ENCODE measurements at regions not wholly inside any gene's neighbourhood (a gene's known extent, or its start where the extent isn't known, plus 50 kb on each side); places are given as distances from the start of the nearest gene placed in this dataset.
"Not testable (repeated sequence)": the region's sequence is repeated elsewhere in the genome, so short reads cannot be mapped to it uniquely, and the experiment has no call there.

DNA sequence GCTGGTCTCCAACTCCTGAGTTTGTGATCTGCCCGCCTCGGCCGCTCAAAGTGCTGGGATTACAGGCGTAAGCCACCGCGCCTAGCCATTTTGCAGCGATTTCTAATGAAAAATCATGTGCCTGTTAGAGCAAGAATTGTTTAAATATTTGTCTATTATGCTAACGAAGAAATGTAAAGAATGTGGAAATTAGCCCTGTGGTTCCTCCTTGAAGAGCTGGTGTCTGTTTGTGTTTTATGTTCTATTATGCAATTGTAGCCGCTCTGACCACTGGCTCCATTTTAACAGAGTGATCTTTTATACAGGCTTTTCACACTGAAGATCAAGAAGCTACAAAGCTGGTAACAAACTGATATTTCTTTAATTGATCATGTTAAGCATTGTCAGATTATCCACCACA is 217.3 kb downstream of the USP22 start:
- Histone ChIP-seq H3K9me3 (ENCODE audit: control insufficient read depth, insufficient read depth, low read depth, low read length) (no peaks in the 10 kb centered on the region), H3K27ac (ENCODE audit: insufficient read depth, low read length) (no peak overlapping the region), H3K4me1 (ENCODE audit: control insufficient read depth, extremely low read depth, insufficient read depth, low read length) (no peaks in the 10 kb centered on the region), H4K20me1 (ENCODE audit: control insufficient read depth, extremely low read depth, insufficient read depth, low read length) (no peaks in the 10 kb centered on the region), H3K4me2 (ENCODE audit: extremely low read depth, insufficient read depth, low read length) (no peak overlapping the region), H3K4me3 (replicated peaks in 1 of 4; ENCODE audit: control extremely low read depth in 1 of 4, insufficient read depth in 1 of 4, low read depth in 3 of 4, low read length in 4 of 4) (no peak overlapping the region), H2AFZ (ENCODE audit: low read length) (no peak overlapping the region), H3K36me3 (ENCODE audit: control insufficient read depth, insufficient read depth, low read length) (no peaks in the 10 kb centered on the region), H3K79me2 (ENCODE audit: control insufficient read depth, insufficient read depth, low read length) (no peaks in the 10 kb centered on the region), H3K9ac (ENCODE audit: insufficient read depth, low read length) (no peak overlapping the region), H3K27me3 (ENCODE audit: control insufficient read depth, insufficient read depth, low read length) (no peaks in the 10 kb centered on the region)
- no peak for DNase-seq (ENCODE audit: low read depth in 2 of 2)
- TF ChIP-seq, protein P1, sequence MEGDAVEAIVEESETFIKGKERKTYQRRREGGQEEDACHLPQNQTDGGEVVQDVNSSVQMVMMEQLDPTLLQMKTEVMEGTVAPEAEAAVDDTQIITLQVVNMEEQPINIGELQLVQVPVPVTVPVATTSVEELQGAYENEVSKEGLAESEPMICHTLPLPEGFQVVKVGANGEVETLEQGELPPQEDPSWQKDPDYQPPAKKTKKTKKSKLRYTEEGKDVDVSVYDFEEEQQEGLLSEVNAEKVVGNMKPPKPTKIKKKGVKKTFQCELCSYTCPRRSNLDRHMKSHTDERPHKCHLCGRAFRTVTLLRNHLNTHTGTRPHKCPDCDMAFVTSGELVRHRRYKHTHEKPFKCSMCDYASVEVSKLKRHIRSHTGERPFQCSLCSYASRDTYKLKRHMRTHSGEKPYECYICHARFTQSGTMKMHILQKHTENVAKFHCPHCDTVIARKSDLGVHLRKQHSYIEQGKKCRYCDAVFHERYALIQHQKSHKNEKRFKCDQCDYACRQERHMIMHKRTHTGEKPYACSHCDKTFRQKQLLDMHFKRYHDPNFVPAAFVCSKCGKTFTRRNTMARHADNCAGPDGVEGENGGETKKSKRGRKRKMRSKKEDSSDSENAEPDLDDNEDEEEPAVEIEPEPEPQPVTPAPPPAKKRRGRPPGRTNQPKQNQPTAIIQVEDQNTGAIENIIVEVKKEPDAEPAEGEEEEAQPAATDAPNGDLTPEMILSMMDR (conservative IDR thresholded peaks at IDR 0.05 in 1 of 2, IDR thresholded peaks at IDR 0.05 in 1 of 2; ENCODE audit: low read depth in 1 of 2, low read length in 2 of 2), result no peak
- TF ChIP-seq EZH2 (IDR thresholded peaks at IDR 0.05; ENCODE audit: low read length, missing control alignments), result no peak

DNA sequence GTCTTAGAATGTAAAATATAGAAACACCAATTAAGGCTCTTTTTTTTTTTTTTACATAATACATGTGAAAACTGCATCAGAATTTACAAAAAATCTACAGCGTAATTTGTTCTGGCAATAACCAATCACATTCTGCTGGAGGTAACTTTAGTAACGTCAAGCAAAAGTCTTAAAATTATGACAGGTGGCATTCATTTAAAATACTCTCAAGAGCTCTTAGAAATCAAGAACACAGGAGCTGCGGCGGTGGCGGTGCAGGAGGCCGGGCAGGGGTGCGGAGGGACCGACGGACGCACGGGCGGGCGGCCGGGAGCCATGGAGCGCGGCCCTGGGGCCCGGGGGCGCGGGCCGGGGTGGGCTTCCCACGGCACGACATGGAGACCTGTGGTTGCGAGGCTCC is 202.4 kb downstream of the USP22 start:
- not testable (repeated sequence) for DNase-seq (ENCODE audit: low read depth in 2 of 2); H3K36me3 ChIP-seq (ENCODE audit: control insufficient read depth, insufficient read depth, low read length); H3K9me3 ChIP-seq (ENCODE audit: control insufficient read depth, insufficient read depth, low read depth, low read length)

GRCh38 chr17:20840987-20841865 is 201.6 kb downstream of the USP22 start:
- H3K27ac ChIP-seq (ENCODE audit: insufficient read depth, low read length); H3K4me1 ChIP-seq (ENCODE audit: control insufficient read depth, extremely low read depth, insufficient read depth, low read length); H3K79me2 ChIP-seq (ENCODE audit: control insufficient read depth, insufficient read depth, low read length); H3K9ac ChIP-seq (ENCODE audit: insufficient read depth, low read length); H3K36me3 ChIP-seq (ENCODE audit: control insufficient read depth, insufficient read depth, low read length); H3K9me3 ChIP-seq (ENCODE audit: control insufficient read depth, insufficient read depth, low read depth, low read length); H3K4me3 ChIP-seq (replicated peaks in 1 of 4; ENCODE audit: control extremely low read depth in 1 of 4, insufficient read depth in 1 of 4, low read depth in 3 of 4, low read length in 4 of 4); H4K20me1 ChIP-seq (ENCODE audit: control insufficient read depth, extremely low read depth, insufficient read depth, low read length); DNase-seq (ENCODE audit: low read depth in 2 of 2); H3K27me3 ChIP-seq (ENCODE audit: control insufficient read depth, insufficient read depth, low read length); H3K4me2 ChIP-seq (ENCODE audit: extremely low read depth, insufficient read depth, low read length); H2AFZ ChIP-seq (ENCODE audit: low read length): not testable (repeated sequence)

More for the DNA sequence above, 202.4 kb downstream of the USP22 start:
- H3K27ac ChIP-seq (ENCODE audit: insufficient read depth, low read length); H3K4me3 ChIP-seq (replicated peaks in 1 of 4; ENCODE audit: control extremely low read depth in 1 of 4, insufficient read depth in 1 of 4, low read depth in 3 of 4, low read length in 4 of 4); H3K9ac ChIP-seq (ENCODE audit: insufficient read depth, low read length); H3K27me3 ChIP-seq (ENCODE audit: control insufficient read depth, insufficient read depth, low read length); H3K4me2 ChIP-seq (ENCODE audit: extremely low read depth, insufficient read depth, low read length); H2AFZ ChIP-seq (ENCODE audit: low read length); H3K4me1 ChIP-seq (ENCODE audit: control insufficient read depth, extremely low read depth, insufficient read depth, low read length); H4K20me1 ChIP-seq (ENCODE audit: control insufficient read depth, extremely low read depth, insufficient read depth, low read length); H3K79me2 ChIP-seq (ENCODE audit: control insufficient read depth, insufficient read depth, low read length): not testable (repeated sequence)

DNA sequence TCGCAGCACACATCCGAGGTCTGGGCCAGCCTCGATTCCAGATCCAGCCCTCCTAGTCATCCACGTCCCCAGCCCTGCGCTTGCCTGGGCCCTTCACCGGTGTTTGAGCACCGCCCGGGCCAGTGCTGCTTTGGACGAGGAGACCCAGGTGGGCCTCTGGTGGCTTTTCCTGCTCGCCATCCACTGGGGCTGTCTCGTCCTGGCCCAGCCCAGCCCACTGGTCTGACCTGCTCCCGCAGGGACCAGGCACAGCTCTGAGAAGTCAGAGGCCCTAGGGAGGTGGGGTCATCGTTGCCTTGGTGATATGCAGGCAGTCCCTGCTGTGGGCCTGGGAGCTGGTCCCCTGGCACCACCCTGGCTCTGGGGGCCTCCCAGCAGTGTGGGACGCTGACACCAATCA is 200.8 kb downstream of the USP22 start:
- not testable (repeated sequence) for H2AFZ ChIP-seq (ENCODE audit: low read length); H3K27me3 ChIP-seq (ENCODE audit: control insufficient read depth, insufficient read depth, low read length); H3K36me3 ChIP-seq (ENCODE audit: control insufficient read depth, insufficient read depth, low read length); H3K4me3 ChIP-seq (replicated peaks in 1 of 4; ENCODE audit: control extremely low read depth in 1 of 4, insufficient read depth in 1 of 4, low read depth in 3 of 4, low read length in 4 of 4); H4K20me1 ChIP-seq (ENCODE audit: control insufficient read depth, extremely low read depth, insufficient read depth, low read length); H3K9me3 ChIP-seq (ENCODE audit: control insufficient read depth, insufficient read depth, low read depth, low read length); H3K27ac ChIP-seq (ENCODE audit: insufficient read depth, low read length); DNase-seq (ENCODE audit: low read depth in 2 of 2); H3K4me1 ChIP-seq (ENCODE audit: control insufficient read depth, extremely low read depth, insufficient read depth, low read length); H3K4me2 ChIP-seq (ENCODE audit: extremely low read depth, insufficient read depth, low read length); H3K9ac ChIP-seq (ENCODE audit: insufficient read depth, low read length); H3K79me2 ChIP-seq (ENCODE audit: control insufficient read depth, insufficient read depth, low read length)

GRCh38 chr17:20843261-20843660 is 199.6 kb downstream of the USP22 start:
- not testable (repeated sequence) for H3K9me3 ChIP-seq (ENCODE audit: control insufficient read depth, insufficient read depth, low read depth, low read length); H3K4me3 ChIP-seq (replicated peaks in 1 of 4; ENCODE audit: control extremely low read depth in 1 of 4, insufficient read depth in 1 of 4, low read depth in 3 of 4, low read length in 4 of 4); H3K9ac ChIP-seq (ENCODE audit: insufficient read depth, low read length); H2AFZ ChIP-seq (ENCODE audit: low read length); H3K4me2 ChIP-seq (ENCODE audit: extremely low read depth, insufficient read depth, low read length); H4K20me1 ChIP-seq (ENCODE audit: control insufficient read depth, extremely low read depth, insufficient read depth, low read length); H3K27ac ChIP-seq (ENCODE audit: insufficient read depth, low read length); DNase-seq (ENCODE audit: low read depth in 2 of 2); H3K79me2 ChIP-seq (ENCODE audit: control insufficient read depth, insufficient read depth, low read length); H3K36me3 ChIP-seq (ENCODE audit: control insufficient read depth, insufficient read depth, low read length); H3K4me1 ChIP-seq (ENCODE audit: control insufficient read depth, extremely low read depth, insufficient read depth, low read length); H3K27me3 ChIP-seq (ENCODE audit: control insufficient read depth, insufficient read depth, low read length)

DNA sequence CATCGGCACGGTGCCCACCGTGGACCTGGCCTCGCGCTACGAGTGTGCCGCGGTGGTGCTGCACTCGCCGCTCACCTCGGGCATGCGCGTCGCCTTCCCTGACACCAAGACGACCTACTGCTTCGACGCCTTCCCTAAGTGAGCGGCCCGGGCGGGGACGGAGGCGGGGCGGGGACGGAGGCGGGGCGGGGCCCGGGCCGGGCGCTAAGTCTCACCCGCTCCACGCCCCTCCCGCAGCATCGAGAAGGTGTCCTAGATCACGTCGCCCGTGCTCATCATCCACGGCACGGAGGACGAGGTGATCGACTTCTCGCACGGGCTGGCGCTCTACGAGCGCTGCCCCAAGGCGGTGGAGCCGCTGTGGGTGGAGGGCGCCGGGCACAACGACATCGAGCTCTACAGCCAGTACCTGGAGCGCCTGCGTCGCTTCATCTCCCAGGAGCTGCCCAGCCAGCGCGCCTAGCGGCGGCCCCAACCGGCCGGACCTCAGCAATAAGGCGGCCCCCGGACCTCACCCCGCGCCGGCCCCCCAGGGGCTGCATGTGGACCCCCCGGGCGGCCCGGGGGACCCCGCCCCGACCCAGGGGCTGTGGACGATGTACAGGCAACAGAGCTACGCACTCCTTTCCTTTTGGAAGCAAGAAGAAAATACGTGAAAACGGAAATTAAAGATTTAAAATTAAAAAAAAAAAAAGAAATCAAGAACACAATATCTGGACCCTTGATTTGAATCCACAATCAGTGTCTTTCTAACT is 198.8 kb downstream of the USP22 start:
- H3K79me2 ChIP-seq (ENCODE audit: control insufficient read depth, insufficient read depth, low read length); H3K4me3 ChIP-seq (replicated peaks in 1 of 4; ENCODE audit: control extremely low read depth in 1 of 4, insufficient read depth in 1 of 4, low read depth in 3 of 4, low read length in 4 of 4); H3K9ac ChIP-seq (ENCODE audit: insufficient read depth, low read length); H3K27ac ChIP-seq (ENCODE audit: insufficient read depth, low read length); H3K36me3 ChIP-seq (ENCODE audit: control insufficient read depth, insufficient read depth, low read length); H2AFZ ChIP-seq (ENCODE audit: low read length); H3K27me3 ChIP-seq (ENCODE audit: control insufficient read depth, insufficient read depth, low read length); H3K4me2 ChIP-seq (ENCODE audit: extremely low read depth, insufficient read depth, low read length); H3K9me3 ChIP-seq (ENCODE audit: control insufficient read depth, insufficient read depth, low read depth, low read length); H3K4me1 ChIP-seq (ENCODE audit: control insufficient read depth, extremely low read depth, insufficient read depth, low read length); H4K20me1 ChIP-seq (ENCODE audit: control insufficient read depth, extremely low read depth, insufficient read depth, low read length); DNase-seq (ENCODE audit: low read depth in 2 of 2): not testable (repeated sequence)
